PC-9 (cell line): ENCODE measurements at regions not wholly inside any gene's neighbourhood (a gene's known extent, or its start where the extent isn't known, plus 50 kb on each side); places are given as distances from the start of the nearest gene placed in this dataset.

Experiments
- BruUV-seq: library from RNA; stranded (reverse); fragments of 400-500 nt; replicated peaks from 2 replicates; lab custom pipeline; 2021; lab: Mats Ljungman, UMichigan
- CTCF ChIA-PET: fragments of 300-600 bp; sonication (Branson Sonifier 250); formaldehyde crosslinking; loops from one replicate; lab custom pipeline; 2022; ENCODE audit warnings: antibody characterized with exemption; lab: Charles Lee
- POLR2A ChIA-PET: fragments of 300-600 bp; sonication (Branson Sonifier 250); formaldehyde crosslinking; loops from one replicate; lab custom pipeline; 2022; ENCODE audit warnings: antibody characterized with exemption; ENCODE audit not compliant: unreplicated experiment; lab: Charles Lee
- DNase-seq, 2 experiments: peaks; one replicate each; pipeline versions ENCODE4 v3.0.0 to v3.0.0-alpha.2; 2015 to 2022; ENCODE audit warnings: mixed read lengths in 1 of 2
- H2AFZ ChIP-seq: fragments of 200-600 bp; sonication (generic); 2 replicates; pipeline ENCODE4 v1.8.1; 2017; ENCODE audit warnings: antibody characterized with exemption
- H3F3A ChIP-seq: fragments of 200-600 bp; sonication (generic); 2 replicates; pipeline ENCODE4 v1.8.1; 2017; ENCODE audit warnings: antibody characterized with exemption, mild to moderate bottlenecking, low read depth; ENCODE audit not compliant: insufficient read depth
- H3K27ac ChIP-seq: fragments of 200-600 bp; sonication (generic); 2 replicates; pipeline ENCODE4 v1.6.1; 2016; ENCODE audit warnings: mixed run types
- H3K27me3 ChIP-seq: fragments of 200-600 bp; sonication (generic); 2 replicates; pipeline ENCODE4 v1.6.1; 2016; ENCODE audit warnings: low read depth, mixed run types; ENCODE audit not compliant: insufficient read depth
- H3K36me3 ChIP-seq: fragments of 200-600 bp; sonication (generic); 2 replicates; pipeline ENCODE4 v1.6.1; 2016; ENCODE audit warnings: low read depth, mixed run types
- H3K4me1 ChIP-seq: fragments of 200-600 bp; sonication (generic); replicated peaks from 2 replicates; pipeline ENCODE4 v1.6.1; 2016; ENCODE audit warnings: mixed run types; ENCODE audit not compliant: insufficient read depth
- H3K4me2 ChIP-seq: fragments of 200-600 bp; sonication (generic); 2 replicates; pipeline ENCODE4 v1.6.1; 2017; ENCODE audit warnings: mixed run types
- H3K4me3 ChIP-seq: fragments of 200-600 bp; sonication (generic); 2 replicates; pipeline ENCODE4 v1.6.1; 2016; ENCODE audit warnings: mixed run types
- H3K79me2 ChIP-seq: fragments of 200-600 bp; sonication (generic); 2 replicates; pipeline ENCODE4 v1.6.1; 2017; ENCODE audit warnings: low read depth, mixed run types
- H3K9me2 ChIP-seq: fragments of 200-600 bp; sonication (generic); 2 replicates; pipeline ENCODE4 v1.8.1; 2017; ENCODE audit warnings: mild to moderate bottlenecking; ENCODE audit not compliant: insufficient read depth
- H3K9me3 ChIP-seq: fragments of 200-600 bp; sonication (generic); 2 replicates; pipeline ENCODE4 v1.8.1; 2016; ENCODE audit warnings: low read depth; ENCODE audit not compliant: insufficient read depth
- H4K20me1 ChIP-seq: fragments of 200-600 bp; sonication (generic); 2 replicates; pipeline ENCODE4 v1.8.1; 2017; ENCODE audit not compliant: insufficient read depth
- CTCF ChIP-seq: fragments of 200-600 bp; sonication (generic); conservative IDR thresholded peaks from 2 replicates; pipeline ENCODE4 v1.6.1; 2017; ENCODE audit warnings: mixed run types, antibody characterized with exemption, mild to moderate bottlenecking, moderate library complexity
- EZH2 ChIP-seq: fragments of 200-600 bp; sonication (generic); IDR thresholded peaks from 2 replicates; pipeline ENCODE4 v1.8.0; 2017; ENCODE audit warnings: antibody characterized with exemption, low read depth
- intact Hi-C: fragments of 100-400 bp; cut with micrococcal nuclease; formaldehyde crosslinking; loops from one replicate; pipeline ENCODE4 v1.10.0; 2022; ENCODE audit not compliant: unreplicated experiment

DNA sequence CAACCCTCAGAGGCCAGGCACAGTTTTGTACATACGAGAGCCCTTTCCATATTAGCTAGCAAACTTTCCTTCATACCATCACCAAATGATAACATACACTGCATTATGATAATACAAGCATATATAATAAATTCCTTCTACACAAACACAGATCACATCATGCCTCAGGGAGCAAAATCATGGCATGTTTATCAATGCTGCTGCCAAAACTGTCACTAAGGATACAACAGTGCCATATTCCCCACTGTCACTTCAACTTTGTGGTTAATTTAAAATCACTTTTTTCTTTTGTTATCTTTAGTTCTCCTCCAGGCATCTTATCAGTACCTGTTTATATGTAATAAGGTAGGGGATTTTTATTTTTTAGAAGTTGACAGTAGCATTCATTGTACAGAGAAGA is 196.3 kb downstream of the EPM2A start:
- ChIA-PET CTCF (no interaction called here), POLR2A (no interaction called here)
- Histone ChIP-seq H3K36me3 (no peaks in the 10 kb centered on the region), H3K79me2 (no peaks in the 10 kb centered on the region), H3K4me1 (peaks cover 9% of the 10 kb centered on the region), H3K9me2 (no peaks in the 10 kb centered on the region), H3K9me3 (no peaks in the 10 kb centered on the region), H3K4me3 (no peak overlapping the region), H4K20me1 (no peaks in the 10 kb centered on the region), H3K27me3 (no peaks in the 10 kb centered on the region), H3F3A (peaks cover 3% of the 10 kb centered on the region; the same call in 1 of the 2 replicates), H3K27ac (no peak overlapping the region), H2AFZ (no peak overlapping the region), H3K4me2 (no peak overlapping the region)
- intact Hi-C loops = no loop called here
- no TSS peak for BruUV-seq
- TF ChIP-seq CTCF = no peak
- no peak for TF ChIP-seq EZH2
- no peak for DNase-seq

GRCh38 chr6:145539831-145540230 is 195.5 kb downstream of the EPM2A start:
- intact Hi-C loops = no loop called here
- Histone ChIP-seq H3K36me3 (no peaks in the 10 kb centered on the region), H3K27me3 (no peaks in the 10 kb centered on the region), H3K9me2 (no peaks in the 10 kb centered on the region), H3K9me3 (no peaks in the 10 kb centered on the region), H3F3A (peaks cover 3% of the 10 kb centered on the region; the same call in 1 of the 2 replicates), H3K27ac (no peak overlapping the region), H3K4me2 (no peak overlapping the region), H3K79me2 (no peaks in the 10 kb centered on the region), H3K4me1 (peaks cover 17% of the 10 kb centered on the region), H2AFZ (no peak overlapping the region), H3K4me3 (no peak overlapping the region), H4K20me1 (no peaks in the 10 kb centered on the region)
- ChIA-PET POLR2A (no interaction called here), CTCF (no interaction called here)
- no TSS peak for BruUV-seq
- TF ChIP-seq EZH2 = no peak
- no peak for TF ChIP-seq CTCF
- DNase-seq = no peak

DNA sequence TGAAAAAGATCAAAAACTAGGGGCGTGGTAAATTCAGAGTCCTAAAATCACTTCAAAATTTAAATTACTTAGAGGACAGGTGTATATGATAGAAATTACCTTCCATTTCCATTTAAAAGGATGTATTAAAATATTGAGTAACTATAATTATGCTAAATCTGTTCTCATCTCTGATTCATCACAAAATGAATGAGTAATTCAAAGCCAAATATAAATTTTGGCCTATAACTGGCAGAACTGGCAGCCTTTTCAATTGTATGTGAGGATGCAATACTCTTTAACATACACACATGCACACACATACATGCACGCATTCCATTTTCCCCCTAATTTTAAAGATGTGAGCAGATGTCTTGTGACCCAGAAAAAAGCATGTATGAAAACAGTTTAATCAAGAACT is 194.6 kb downstream of the EPM2A start:
- Histone ChIP-seq H3K9me2 (no peaks in the 10 kb centered on the region), H3K4me2 (no peak overlapping the region), H4K20me1 (no peaks in the 10 kb centered on the region), H3K79me2 (no peaks in the 10 kb centered on the region), H2AFZ (no peak overlapping the region), H3K36me3 (no peaks in the 10 kb centered on the region), H3K27me3 (no peaks in the 10 kb centered on the region), H3F3A (peaks cover 3% of the 10 kb centered on the region; the same call in 1 of the 2 replicates), H3K9me3 (no peaks in the 10 kb centered on the region), H3K4me1 (peaks cover 18% of the 10 kb centered on the region), H3K4me3 (no peak overlapping the region), H3K27ac (no peak overlapping the region)
- no peak for TF ChIP-seq CTCF
- TF ChIP-seq EZH2 = no peak
- ChIA-PET POLR2A (no interaction called here), CTCF (no interaction called here)
- no TSS peak for BruUV-seq
- no peak for DNase-seq
- intact Hi-C loops = no loop called here
